Erythroblast (primary cell): ENCODE measurements at regions not wholly inside any gene's neighbourhood (a gene's known extent, or its start where the extent isn't known, plus 50 kb on each side); places are given as distances from the start of the nearest gene placed in this dataset.

Experiments used
- GATA1 ChIP-seq: IDR thresholded peaks from 2 replicates; pipeline ENCODE4 v1.6.1; 2011; ENCODE audit warnings: low read depth, mild to moderate bottlenecking, control low read depth, low read length, moderate library complexity
- POLR2A ChIP-seq: IDR thresholded peaks from 2 replicates; pipeline ENCODE4 v1.6.1; 2011; ENCODE audit warnings: mild to moderate bottlenecking, low read length

GRCh38 chr9:81335879-81336421 is 353.4 kb downstream of the TLE1 start:
- TF ChIP-seq POLR2A (no peak), GATA1 (no peak)
